BE2C (cell line): ENCODE measurements at regions not wholly inside any gene's neighbourhood (a gene's known extent, or its start where the extent isn't known, plus 50 kb on each side); places are given as distances from the start of the nearest gene placed in this dataset.

Source experiments
- DNase-seq: peaks from one replicate; pipeline ENCODE4 v3.0.0-alpha.2; 2020
- H3K27me3 ChIP-seq: fragments of 250-450 bp; sonication (Bioruptor Pico); 2 replicates; pipeline ENCODE4 v1.5.1; 2020; ENCODE audit warnings: mild to moderate bottlenecking
- H3K36me3 ChIP-seq: fragments of 250-450 bp; sonication (Bioruptor Pico); 2 replicates; pipeline ENCODE4 v1.5.1; 2020; ENCODE audit warnings: mild to moderate bottlenecking
- H3K4me1 ChIP-seq: fragments of 250-450 bp; sonication (Bioruptor Pico); 2 replicates; pipeline ENCODE4 v1.5.1; 2020
- H3K4me3 ChIP-seq: 2 replicates; pipeline ENCODE4 v1.5.1; 2011; ENCODE audit warnings: low read depth, low read length
- H3K9me3 ChIP-seq: fragments of 250-450 bp; sonication (Bioruptor Pico); 2 replicates; pipeline ENCODE4 v1.5.1; 2020
- TF ChIP-seq, protein P1 (sequence below): IDR thresholded peaks from 2 replicates; pipeline ENCODE4 v1.5.1; 2012; ENCODE audit warnings: mild to moderate bottlenecking, low read depth, low read length

DNA sequence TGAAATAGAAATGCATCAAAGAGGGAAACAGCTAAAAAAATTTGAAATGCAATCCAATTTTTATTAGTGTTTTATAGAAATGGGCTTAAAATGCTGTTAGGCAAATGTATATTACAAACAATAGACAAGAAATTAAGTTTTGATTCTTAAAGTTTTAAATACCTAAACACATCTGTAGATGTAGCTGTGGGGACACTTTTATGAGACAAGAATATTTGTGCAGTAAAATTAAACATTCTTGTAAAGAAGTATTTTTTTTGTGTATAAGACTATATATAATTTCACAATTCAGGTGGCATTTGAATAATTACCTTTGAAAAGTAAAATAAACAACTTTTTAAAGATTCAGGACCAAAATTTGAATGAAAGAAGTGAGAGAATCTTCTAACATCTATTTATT lies 1015.9 kb downstream of the REEP3 start:
- no peak overlapping the region for H3K4me3 ChIP-seq
- no peak for DNase-seq

DNA sequence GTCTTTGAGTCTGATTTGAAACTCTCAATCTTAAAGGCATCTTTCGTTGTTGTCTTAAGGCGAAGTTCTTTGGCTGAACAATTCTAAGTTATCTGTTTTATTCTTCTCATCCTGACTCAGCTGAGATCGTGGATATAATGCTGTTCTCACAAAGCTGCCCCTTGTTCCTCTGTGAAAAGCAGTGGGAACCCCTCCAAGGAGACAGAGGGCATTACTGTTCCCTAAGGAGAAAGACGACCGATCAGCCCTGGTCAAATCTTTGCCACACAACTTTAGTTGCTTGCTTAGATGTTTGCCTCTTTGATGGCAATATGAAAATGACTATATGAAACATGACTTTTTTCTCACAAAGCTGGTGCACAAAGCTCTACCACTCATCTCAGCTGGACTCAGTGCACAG lies 1016.7 kb downstream of the REEP3 start:
- Histone ChIP-seq H3K9me3 (no peaks in the 10 kb centered on the region), H3K4me1 (no peaks in the 10 kb centered on the region), H3K4me3 (no peak overlapping the region), H3K36me3 (no peaks in the 10 kb centered on the region), H3K27me3 (no peaks in the 10 kb centered on the region)
- TF ChIP-seq, protein P1, sequence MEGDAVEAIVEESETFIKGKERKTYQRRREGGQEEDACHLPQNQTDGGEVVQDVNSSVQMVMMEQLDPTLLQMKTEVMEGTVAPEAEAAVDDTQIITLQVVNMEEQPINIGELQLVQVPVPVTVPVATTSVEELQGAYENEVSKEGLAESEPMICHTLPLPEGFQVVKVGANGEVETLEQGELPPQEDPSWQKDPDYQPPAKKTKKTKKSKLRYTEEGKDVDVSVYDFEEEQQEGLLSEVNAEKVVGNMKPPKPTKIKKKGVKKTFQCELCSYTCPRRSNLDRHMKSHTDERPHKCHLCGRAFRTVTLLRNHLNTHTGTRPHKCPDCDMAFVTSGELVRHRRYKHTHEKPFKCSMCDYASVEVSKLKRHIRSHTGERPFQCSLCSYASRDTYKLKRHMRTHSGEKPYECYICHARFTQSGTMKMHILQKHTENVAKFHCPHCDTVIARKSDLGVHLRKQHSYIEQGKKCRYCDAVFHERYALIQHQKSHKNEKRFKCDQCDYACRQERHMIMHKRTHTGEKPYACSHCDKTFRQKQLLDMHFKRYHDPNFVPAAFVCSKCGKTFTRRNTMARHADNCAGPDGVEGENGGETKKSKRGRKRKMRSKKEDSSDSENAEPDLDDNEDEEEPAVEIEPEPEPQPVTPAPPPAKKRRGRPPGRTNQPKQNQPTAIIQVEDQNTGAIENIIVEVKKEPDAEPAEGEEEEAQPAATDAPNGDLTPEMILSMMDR, result no peak
- DNase-seq, result no peak

More for the DNA sequence above, 1015.9 kb downstream of the REEP3 start:
- TF ChIP-seq, protein P1, result no peak
- Histone ChIP-seq H3K36me3 (no peaks in the 10 kb centered on the region), H3K9me3 (no peaks in the 10 kb centered on the region), H3K27me3 (no peaks in the 10 kb centered on the region), H3K4me1 (no peaks in the 10 kb centered on the region; the same call in 1 of the 2 replicates)

DNA sequence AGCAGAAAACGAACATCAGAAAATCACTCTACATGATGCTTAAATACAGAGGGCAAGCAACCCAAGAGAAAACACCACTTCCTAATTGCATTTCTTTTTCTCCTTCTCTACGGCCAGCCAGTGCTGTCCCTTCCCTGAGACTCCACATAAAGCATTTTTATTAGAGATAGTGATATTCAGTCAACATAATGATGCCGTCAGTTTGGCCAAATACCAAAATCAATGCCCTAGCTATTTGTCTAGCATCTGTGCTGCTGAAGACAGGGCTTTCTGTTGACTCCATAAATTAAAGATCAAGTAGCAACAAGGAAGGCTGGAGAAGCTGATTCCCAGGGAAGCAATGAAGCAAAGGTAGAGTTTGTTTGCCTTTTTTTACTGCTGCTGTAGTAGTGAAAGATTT lies 1024.9 kb downstream of the REEP3 start:
- DNase-seq, result no peak
- Histone ChIP-seq H3K36me3 (no peaks in the 10 kb centered on the region), H3K9me3 (no peaks in the 10 kb centered on the region), H3K27me3 (no peaks in the 10 kb centered on the region), H3K4me1 (peaks cover 3% of the 10 kb centered on the region), H3K4me3 (no peak overlapping the region)
- TF ChIP-seq, protein P1, result no peak

DNA sequence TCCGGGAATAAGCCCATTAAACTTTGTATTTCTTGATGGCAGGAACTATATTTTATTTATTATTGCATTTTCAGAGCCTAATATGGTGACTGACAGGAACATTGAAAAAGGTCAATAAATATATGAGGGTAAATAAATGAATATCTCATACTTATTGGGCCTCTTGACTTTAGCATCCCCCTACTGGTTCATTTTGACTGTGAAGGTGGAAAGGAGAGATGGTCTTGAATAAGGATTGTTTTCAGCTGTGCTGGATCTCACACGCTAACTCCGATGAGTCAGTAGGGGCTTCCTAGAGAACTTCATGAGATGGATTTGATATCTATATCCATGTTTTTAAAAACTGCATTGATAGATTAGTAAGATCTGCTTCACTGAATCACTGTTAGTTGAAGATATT lies 1026.0 kb downstream of the REEP3 start:
- H3K36me3 ChIP-seq, result no peaks in the 10 kb centered on the region
- no peaks in the 10 kb centered on the region for H3K9me3 ChIP-seq
- no peak for DNase-seq
- no peaks in the 10 kb centered on the region for H3K27me3 ChIP-seq
- peaks cover 3% of the 10 kb centered on the region for H3K4me1 ChIP-seq
- TF ChIP-seq, protein P1, result peak; percentile 20; the same call in 1 of the 2 replicates
- H3K4me3 ChIP-seq, result no peak overlapping the region

DNA sequence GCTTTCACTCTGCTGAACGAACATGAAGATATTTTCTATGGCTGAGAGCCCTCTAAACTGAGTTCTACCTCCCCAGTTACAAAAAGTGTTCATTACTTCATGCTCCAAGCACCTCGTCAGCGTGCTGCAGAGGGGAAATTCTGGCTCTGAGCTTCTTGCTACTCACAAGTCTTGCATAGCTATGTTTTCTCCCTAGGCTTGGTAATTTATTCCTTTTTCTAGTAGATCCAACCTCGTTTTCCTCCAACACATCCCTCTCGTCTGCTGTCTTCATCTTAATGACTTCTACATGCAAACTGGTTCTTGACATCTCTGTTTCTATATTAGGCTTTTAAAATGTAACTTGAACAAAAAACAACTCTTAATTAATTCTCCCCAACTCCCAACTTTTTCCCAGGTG lies 1034.5 kb downstream of the REEP3 start:
- no peaks in the 10 kb centered on the region for H3K27me3 ChIP-seq
- TF ChIP-seq, protein P1, result no peak

DNA sequence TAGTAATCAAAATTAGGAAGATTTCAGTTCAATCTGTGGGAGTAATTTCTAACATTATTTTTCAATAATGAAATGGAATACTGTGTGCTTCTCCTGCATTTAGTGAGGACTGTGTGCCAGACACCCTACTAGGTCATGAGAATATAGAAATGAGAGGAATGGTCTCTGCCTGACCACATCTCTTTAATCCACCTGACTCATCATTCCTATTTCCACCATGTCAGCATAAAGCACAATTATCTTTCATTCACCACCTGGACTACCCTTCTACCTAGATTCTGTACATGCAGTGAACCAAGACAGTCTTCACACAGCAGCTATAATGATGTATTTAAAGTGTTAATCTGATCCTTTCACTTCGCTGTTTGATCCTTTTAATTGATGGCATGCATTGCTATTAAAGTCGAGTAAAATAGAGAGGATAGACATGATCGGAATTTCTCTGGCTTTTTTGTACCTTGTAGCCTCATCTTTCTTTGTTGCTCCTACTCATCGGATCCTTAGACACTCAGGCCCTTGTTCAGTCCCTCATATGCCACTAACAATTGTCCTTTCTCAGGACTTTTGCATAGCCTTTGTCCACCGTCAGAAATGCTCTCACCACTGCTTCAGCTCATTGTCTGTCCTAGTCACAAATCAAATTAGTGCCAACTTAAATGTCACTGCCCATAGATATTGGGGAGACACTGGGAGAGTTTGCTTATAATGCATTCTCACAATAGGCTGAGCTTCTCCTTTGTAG lies 1037.1 kb downstream of the REEP3 start:
- H3K9me3 ChIP-seq, result no peaks in the 10 kb centered on the region
- DNase-seq, result no peak
- no peak overlapping the region for H3K4me3 ChIP-seq
- H3K27me3 ChIP-seq, result no peaks in the 10 kb centered on the region
- TF ChIP-seq, protein P1, result no peak
- H3K36me3 ChIP-seq, result no peaks in the 10 kb centered on the region
- H3K4me1 ChIP-seq, result no peaks in the 10 kb centered on the region

More for the DNA sequence above, 1034.5 kb downstream of the REEP3 start:
- Histone ChIP-seq H3K36me3 (no peaks in the 10 kb centered on the region), H3K4me1 (no peaks in the 10 kb centered on the region), H3K4me3 (no peak overlapping the region), H3K9me3 (no peaks in the 10 kb centered on the region)
- DNase-seq, result no peak
